ENCODE measurements at regions not wholly inside any gene's neighbourhood (a gene's known extent, or its start where the extent isn't known, plus 50 kb on each side); places are given as distances from the start of the nearest gene placed in this dataset.

DNA sequence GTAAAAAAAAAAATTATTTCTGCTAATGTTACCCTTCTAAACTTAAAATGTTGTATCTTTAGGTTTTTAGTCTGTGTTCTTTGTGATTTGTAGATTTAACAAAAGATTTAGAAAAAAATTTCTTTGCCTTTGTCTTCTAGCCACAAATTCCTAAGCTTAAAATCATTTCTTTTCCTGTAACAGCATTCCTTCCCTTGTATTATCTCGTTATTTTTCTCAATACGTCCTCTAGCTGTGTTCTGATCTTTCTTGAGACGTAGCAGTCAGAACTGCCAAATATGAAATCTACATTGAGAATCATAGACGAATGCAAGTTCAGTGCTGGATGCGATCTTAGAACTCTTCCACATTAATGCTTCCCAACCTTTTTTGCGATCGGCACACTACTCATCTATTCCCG is 283.1 kb downstream of the UTRN start:
- TF ChIP-seq TEAD4 (IDR thresholded peaks at IDR 0.05) (no peak), REST (IDR thresholded peaks at IDR 0.05; ENCODE audit: low read depth) (no peak), RAD21 (IDR thresholded peaks at IDR 0.05; ENCODE audit: low read depth) (no peak), TAF1 (IDR thresholded peaks at IDR 0.05; ENCODE audit: low read depth) (no peak), TCF12 (IDR thresholded peaks at IDR 0.05; ENCODE audit: low read depth) (no peak), CEBPB (IDR thresholded peaks at IDR 0.05) (no peak), EGR1 (IDR thresholded peaks at IDR 0.05) (no peak), NFIC (IDR thresholded peaks at IDR 0.05) (no peak), FOXM1 (IDR thresholded peaks at IDR 0.05; ENCODE audit: borderline replicate concordance, low read depth) (no peak), ZBTB7A (IDR thresholded peaks at IDR 0.05; ENCODE audit: low read depth) (no peak), CREB1 (IDR thresholded peaks at IDR 0.05; ENCODE audit: low read depth) (no peak), YY1 (IDR thresholded peaks at IDR 0.05; ENCODE audit: low read depth) (no peak), EP300 (IDR thresholded peaks at IDR 0.05; ENCODE audit: borderline replicate concordance) (no peak)
- TF ChIP-seq, protein P1, sequence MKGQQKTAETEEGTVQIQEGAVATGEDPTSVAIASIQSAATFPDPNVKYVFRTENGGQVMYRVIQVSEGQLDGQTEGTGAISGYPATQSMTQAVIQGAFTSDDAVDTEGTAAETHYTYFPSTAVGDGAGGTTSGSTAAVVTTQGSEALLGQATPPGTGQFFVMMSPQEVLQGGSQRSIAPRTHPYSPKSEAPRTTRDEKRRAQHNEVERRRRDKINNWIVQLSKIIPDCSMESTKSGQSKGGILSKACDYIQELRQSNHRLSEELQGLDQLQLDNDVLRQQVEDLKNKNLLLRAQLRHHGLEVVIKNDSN (IDR thresholded peaks at IDR 0.05), result no peak
- TF ChIP-seq, protein P2, sequence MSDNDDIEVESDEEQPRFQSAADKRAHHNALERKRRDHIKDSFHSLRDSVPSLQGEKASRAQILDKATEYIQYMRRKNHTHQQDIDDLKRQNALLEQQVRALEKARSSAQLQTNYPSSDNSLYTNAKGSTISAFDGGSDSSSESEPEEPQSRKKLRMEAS (IDR thresholded peaks at IDR 0.05), result no peak

GRCh38 chr6:144574796-144575195 is 289.7 kb downstream of the UTRN start:
- TF ChIP-seq RAD21 (IDR thresholded peaks at IDR 0.05; ENCODE audit: low read depth) (no peak), EGR1 (IDR thresholded peaks at IDR 0.05) (no peak), TEAD4 (IDR thresholded peaks at IDR 0.05) (no peak), REST (IDR thresholded peaks at IDR 0.05; ENCODE audit: low read depth) (no peak), NFIC (IDR thresholded peaks at IDR 0.05) (no peak), CEBPB (IDR thresholded peaks at IDR 0.05) (no peak)

- TF ChIP-seq EP300 (IDR thresholded peaks at IDR 0.05; ENCODE audit: borderline replicate concordance), result no peak
- TF ChIP-seq, protein P2 (IDR thresholded peaks at IDR 0.05), result no peak
- TF ChIP-seq, protein P1 (IDR thresholded peaks at IDR 0.05), result no peak
- TF ChIP-seq TCF12 (IDR thresholded peaks at IDR 0.05; ENCODE audit: low read depth), result no peak
- no peak for TF ChIP-seq ZBTB7A (IDR thresholded peaks at IDR 0.05; ENCODE audit: low read depth)
- TF ChIP-seq TEAD4 (IDR thresholded peaks at IDR 0.05), result no peak
- no peak for TF ChIP-seq CREB1 (IDR thresholded peaks at IDR 0.05; ENCODE audit: low read depth)
- no peak for TF ChIP-seq TAF1 (IDR thresholded peaks at IDR 0.05; ENCODE audit: low read depth)
- no peak for TF ChIP-seq YY1 (IDR thresholded peaks at IDR 0.05; ENCODE audit: low read depth)
- TF ChIP-seq CEBPB (IDR thresholded peaks at IDR 0.05), result no peak
- TF ChIP-seq FOXM1 (IDR thresholded peaks at IDR 0.05; ENCODE audit: borderline replicate concordance, low read depth), result no peak
- no peak for TF ChIP-seq EGR1 (IDR thresholded peaks at IDR 0.05)
- TF ChIP-seq REST (IDR thresholded peaks at IDR 0.05; ENCODE audit: low read depth), result no peak
- no peak for TF ChIP-seq RAD21 (IDR thresholded peaks at IDR 0.05; ENCODE audit: low read depth)
- TF ChIP-seq NFIC (IDR thresholded peaks at IDR 0.05), result no peak
Observed at GRCh38 chr6:144575327-144575726, 290.2 kb downstream of the UTRN start.

DNA sequence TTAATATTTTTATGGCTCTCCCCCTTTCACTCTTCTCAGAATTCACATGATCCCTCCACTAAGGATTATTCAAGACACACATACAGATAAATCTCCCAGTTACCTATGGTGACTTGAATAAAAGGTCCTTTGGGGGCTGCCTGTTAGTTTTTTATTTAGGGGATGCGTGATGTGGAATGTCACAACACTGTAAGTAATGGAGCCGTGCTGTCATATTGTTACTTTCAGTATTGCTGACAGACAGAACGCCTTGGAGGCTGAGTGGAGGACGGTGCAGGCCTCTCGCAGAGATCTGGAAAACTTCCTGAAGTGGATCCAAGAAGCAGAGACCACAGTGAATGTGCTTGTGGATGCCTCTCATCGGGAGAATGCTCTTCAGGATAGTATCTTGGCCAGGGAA is 291.7 kb downstream of the UTRN start:
- TF ChIP-seq, protein P1 (IDR thresholded peaks at IDR 0.05), result no peak
- no peak for TF ChIP-seq CREB1 (IDR thresholded peaks at IDR 0.05; ENCODE audit: low read depth)
- no peak for TF ChIP-seq EGR1 (IDR thresholded peaks at IDR 0.05)
- no peak for TF ChIP-seq NFIC (IDR thresholded peaks at IDR 0.05)
- no peak for TF ChIP-seq TAF1 (IDR thresholded peaks at IDR 0.05; ENCODE audit: low read depth)
- no peak for TF ChIP-seq EP300 (IDR thresholded peaks at IDR 0.05; ENCODE audit: borderline replicate concordance)
- TF ChIP-seq YY1 (IDR thresholded peaks at IDR 0.05; ENCODE audit: low read depth), result no peak
- TF ChIP-seq TEAD4 (IDR thresholded peaks at IDR 0.05), result no peak
- TF ChIP-seq, protein P2 (IDR thresholded peaks at IDR 0.05), result no peak
- no peak for TF ChIP-seq ZBTB7A (IDR thresholded peaks at IDR 0.05; ENCODE audit: low read depth)
- no peak for TF ChIP-seq CEBPB (IDR thresholded peaks at IDR 0.05)
- no peak for TF ChIP-seq REST (IDR thresholded peaks at IDR 0.05; ENCODE audit: low read depth)
- no peak for TF ChIP-seq RAD21 (IDR thresholded peaks at IDR 0.05; ENCODE audit: low read depth)
- TF ChIP-seq TCF12 (IDR thresholded peaks at IDR 0.05; ENCODE audit: low read depth), result no peak
- TF ChIP-seq FOXM1 (IDR thresholded peaks at IDR 0.05; ENCODE audit: borderline replicate concordance, low read depth), result no peak
